PC-3 (cell line): ENCODE measurements at regions not wholly inside any gene's neighbourhood (a gene's known extent, or its start where the extent isn't known, plus 50 kb on each side); places are given as distances from the start of the nearest gene placed in this dataset.

Experiments used
- EZH2 ChIP-seq: fragments of 300-600 bp; sonication (generic); IDR thresholded peaks from one replicate; pipeline ENCODE4 v1.6.1; 2017; ENCODE audit warnings: antibody characterized with exemption, mild to moderate bottlenecking, low read length; ENCODE audit not compliant: unreplicated experiment
- TF ChIP-seq, protein P1 (sequence below): fragments of 300-600 bp; sonication (generic); conservative IDR thresholded peaks from 2 replicates; pipeline ENCODE4 v1.5.1; 2017; ENCODE audit warnings: antibody characterized with exemption, low read depth, mild to moderate bottlenecking, low read length

DNA sequence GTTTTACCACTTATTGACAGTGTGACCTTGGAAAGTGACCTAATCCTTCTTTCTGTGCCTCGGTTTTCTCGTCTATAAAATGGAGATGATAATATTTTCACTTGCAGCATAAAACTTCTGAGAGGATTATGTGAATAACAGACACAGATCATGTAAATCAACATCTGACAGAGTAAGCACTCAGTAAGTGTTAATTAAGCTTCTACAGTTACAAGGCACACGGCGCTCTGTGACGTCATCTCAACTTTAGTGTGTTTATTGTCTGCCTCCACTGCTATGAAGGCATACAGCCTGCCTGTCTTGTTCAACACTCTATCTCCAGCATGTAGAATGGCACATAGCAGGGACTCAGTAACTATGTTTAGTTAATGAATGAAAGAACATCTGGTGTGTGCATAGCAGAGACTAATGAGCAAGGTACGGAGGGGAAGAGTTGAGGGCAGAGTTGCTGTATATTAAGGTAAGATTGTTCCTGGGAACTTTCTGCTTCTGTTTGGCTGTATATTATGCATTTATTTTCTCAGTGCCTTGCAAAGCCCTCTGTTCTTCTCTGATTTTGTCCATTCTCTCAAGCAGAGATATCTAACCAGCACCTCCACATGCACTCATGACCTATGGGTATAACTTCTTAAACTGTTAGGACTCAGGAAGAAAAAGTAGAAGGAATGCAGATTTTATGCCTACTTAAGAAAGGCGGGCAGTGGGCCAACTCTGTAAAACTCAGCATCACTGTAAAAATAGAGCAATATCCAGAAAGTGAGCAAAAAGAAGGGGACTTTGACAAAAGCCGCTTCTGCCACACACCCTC lies 66.4 kb upstream of the STMND1 start:
- TF ChIP-seq, protein P1, sequence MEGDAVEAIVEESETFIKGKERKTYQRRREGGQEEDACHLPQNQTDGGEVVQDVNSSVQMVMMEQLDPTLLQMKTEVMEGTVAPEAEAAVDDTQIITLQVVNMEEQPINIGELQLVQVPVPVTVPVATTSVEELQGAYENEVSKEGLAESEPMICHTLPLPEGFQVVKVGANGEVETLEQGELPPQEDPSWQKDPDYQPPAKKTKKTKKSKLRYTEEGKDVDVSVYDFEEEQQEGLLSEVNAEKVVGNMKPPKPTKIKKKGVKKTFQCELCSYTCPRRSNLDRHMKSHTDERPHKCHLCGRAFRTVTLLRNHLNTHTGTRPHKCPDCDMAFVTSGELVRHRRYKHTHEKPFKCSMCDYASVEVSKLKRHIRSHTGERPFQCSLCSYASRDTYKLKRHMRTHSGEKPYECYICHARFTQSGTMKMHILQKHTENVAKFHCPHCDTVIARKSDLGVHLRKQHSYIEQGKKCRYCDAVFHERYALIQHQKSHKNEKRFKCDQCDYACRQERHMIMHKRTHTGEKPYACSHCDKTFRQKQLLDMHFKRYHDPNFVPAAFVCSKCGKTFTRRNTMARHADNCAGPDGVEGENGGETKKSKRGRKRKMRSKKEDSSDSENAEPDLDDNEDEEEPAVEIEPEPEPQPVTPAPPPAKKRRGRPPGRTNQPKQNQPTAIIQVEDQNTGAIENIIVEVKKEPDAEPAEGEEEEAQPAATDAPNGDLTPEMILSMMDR: no peak
- no peak for TF ChIP-seq EZH2
